ENCODE measurements at regions not wholly inside any gene's neighbourhood (a gene's known extent, or its start where the extent isn't known, plus 50 kb on each side); places are given as distances from the start of the nearest gene placed in this dataset.

- TF ChIP-seq POLR2A (IDR thresholded peaks at IDR 0.05; ENCODE audit: low read depth, low read length) (no peak), POLR2AphosphoS5 (IDR thresholded peaks at IDR 0.05; ENCODE audit: low read depth, low read length) (no peak), TAF1 (IDR thresholded peaks at IDR 0.05; ENCODE audit: low read depth, low read length) (no peak), SPI1 (IDR thresholded peaks at IDR 0.05; ENCODE audit: low read depth, low read length) (no peak), PAX5 (IDR thresholded peaks at IDR 0.05; ENCODE audit: insufficient read depth, low read length, severe bottlenecking) (no peak), POU2F2 (IDR thresholded peaks at IDR 0.05; ENCODE audit: low read depth, low read length) (no peak)
Measured at GRCh38 chr3:177528306-177529070, 331.2 kb upstream of the TBL1XR1 start.

All from GM12891 (cell line).